Large intestine (tissue), 3 donors: ENCODE measurements at regions not wholly inside any gene's neighbourhood (a gene's known extent, or its start where the extent isn't known, plus 50 kb on each side); places are given as distances from the start of the nearest gene placed in this dataset.

ENCODE experiments used
- DNase-seq, 2 donors: peaks; one replicate each; pipeline versions ENCODE4 v3.0.0 to v3.0.0-alpha.2; 2013
- H3K27ac ChIP-seq: one replicate; pipeline ENCODE4 v1.5.1; 2013; ENCODE audit warnings: low read length
- H3K27me3 ChIP-seq: 2 replicates; pipeline ENCODE4 v1.6.1; 2013; ENCODE audit warnings: low read length; ENCODE audit not compliant: control insufficient read depth, insufficient read depth
- H3K36me3 ChIP-seq: 2 replicates; pipeline ENCODE4 v1.6.1; 2013; ENCODE audit warnings: low read length; ENCODE audit not compliant: control insufficient read depth, insufficient read depth
- H3K4me1 ChIP-seq: one replicate; pipeline ENCODE4 v1.6.1; 2013; ENCODE audit warnings: low read length; ENCODE audit not compliant: control insufficient read depth, insufficient read depth
- H3K4me3 ChIP-seq: one replicate; pipeline ENCODE4 v1.5.1; 2013; ENCODE audit warnings: low read length
- H3K9me3 ChIP-seq: one replicate; pipeline ENCODE4 v1.6.1; 2013; ENCODE audit warnings: mild to moderate bottlenecking, low read depth, low read length, moderate library complexity; ENCODE audit not compliant: control insufficient read depth
- WGBS: methylation state at CpG from one replicate; pipeline ENCODE4 v1.1.5; 2013; ENCODE audit warnings: low lambda C conversion rate; ENCODE audit not compliant: insufficient coverage; 5-methylcytosine and 5-hydroxymethylcytosine counted together

GRCh38 chr13:47499358-47500150 lies 501.5 kb downstream of the SUCLA2 start:
- Histone ChIP-seq H3K4me3 (no peak overlapping the region), H3K9me3 (no peaks in the 10 kb centered on the region), H3K27ac (no peak overlapping the region), H3K4me1 (no peaks in the 10 kb centered on the region), H3K36me3 (no peaks in the 10 kb centered on the region), H3K27me3 (no peaks in the 10 kb centered on the region)
- no peak for DNase-seq
- no CpG with 5 or more reads among the region's 7 CpGs for WGBS

- Histone ChIP-seq H3K4me1 (no peaks in the 10 kb centered on the region), H3K27ac (no peak overlapping the region), H3K9me3 (no peaks in the 10 kb centered on the region), H3K27me3 (no peaks in the 10 kb centered on the region), H3K36me3 (no peaks in the 10 kb centered on the region), H3K4me3 (no peak overlapping the region)
- no CpG with 5 or more reads among the region's 3 CpGs for WGBS
- DNase-seq: no peak
Observed at GRCh38 chr13:47484548-47484947, 516.5 kb downstream of the SUCLA2 start.

- H3K4me3 ChIP-seq: no peak overlapping the region
- no peaks in the 10 kb centered on the region for H3K36me3 ChIP-seq
- no peak overlapping the region for H3K27ac ChIP-seq
- no peaks in the 10 kb centered on the region for H3K9me3 ChIP-seq
- DNase-seq: no peak
- H3K4me1 ChIP-seq: no peaks in the 10 kb centered on the region
- H3K27me3 ChIP-seq: no peaks in the 10 kb centered on the region
Observed at GRCh38 chr13:47481536-47481935, 519.5 kb downstream of the SUCLA2 start.

GRCh38 chr13:47480951-47481350 lies 520.1 kb downstream of the SUCLA2 start:
- no peaks in the 10 kb centered on the region for H3K9me3 ChIP-seq
- H3K4me1 ChIP-seq: no peaks in the 10 kb centered on the region
- H3K27me3 ChIP-seq: no peaks in the 10 kb centered on the region
- WGBS: 82% methylated on average over 1 of the region's 3 CpGs
- no peak for DNase-seq
- H3K27ac ChIP-seq: no peak overlapping the region
- H3K36me3 ChIP-seq: no peaks in the 10 kb centered on the region
- H3K4me3 ChIP-seq: no peak overlapping the region

GRCh38 chr13:47480121-47480520 lies 521.0 kb downstream of the SUCLA2 start:
- Histone ChIP-seq H3K4me1 (no peaks in the 10 kb centered on the region), H3K27ac (no peak overlapping the region), H3K9me3 (no peaks in the 10 kb centered on the region), H3K36me3 (no peaks in the 10 kb centered on the region), H3K27me3 (no peaks in the 10 kb centered on the region), H3K4me3 (no peak overlapping the region)
- 100% methylated on average over 1 of the region's 4 CpGs for WGBS
- DNase-seq: no peak

GRCh38 chr13:47478985-47479384 lies 522.1 kb downstream of the SUCLA2 start:
- Histone ChIP-seq H3K4me1 (no peaks in the 10 kb centered on the region), H3K27me3 (no peaks in the 10 kb centered on the region), H3K27ac (no peak overlapping the region), H3K4me3 (no peak overlapping the region), H3K36me3 (no peaks in the 10 kb centered on the region), H3K9me3 (no peaks in the 10 kb centered on the region)
- DNase-seq: no peak

- no peak overlapping the region for H3K4me3 ChIP-seq
- H3K27me3 ChIP-seq: no peaks in the 10 kb centered on the region
- H3K36me3 ChIP-seq: no peaks in the 10 kb centered on the region
- no peak for DNase-seq
- no peaks in the 10 kb centered on the region for H3K4me1 ChIP-seq
- no peaks in the 10 kb centered on the region for H3K9me3 ChIP-seq
- 75% methylated on average over 2 of the region's 11 CpGs for WGBS
- H3K27ac ChIP-seq: no peak overlapping the region
Observed at GRCh38 chr13:47475441-47475948, 525.6 kb downstream of the SUCLA2 start.

GRCh38 chr13:47474839-47475238 lies 526.2 kb downstream of the SUCLA2 start:
- Histone ChIP-seq H3K4me1 (no peaks in the 10 kb centered on the region), H3K9me3 (no peaks in the 10 kb centered on the region), H3K36me3 (no peaks in the 10 kb centered on the region), H3K27me3 (no peaks in the 10 kb centered on the region), H3K27ac (no peak overlapping the region), H3K4me3 (no peak overlapping the region)
- DNase-seq: no peak
- 86% methylated on average over 3 of the region's 8 CpGs for WGBS

- no peaks in the 10 kb centered on the region for H3K4me1 ChIP-seq
- no peak overlapping the region for H3K4me3 ChIP-seq
- H3K9me3 ChIP-seq: no peaks in the 10 kb centered on the region
- no peaks in the 10 kb centered on the region for H3K36me3 ChIP-seq
- H3K27me3 ChIP-seq: no peaks in the 10 kb centered on the region
- no peak for DNase-seq
- 67% methylated on average over 1 of the region's 2 CpGs for WGBS
- no peak overlapping the region for H3K27ac ChIP-seq
Observed at GRCh38 chr13:47474326-47474725, 526.7 kb downstream of the SUCLA2 start.

- H3K36me3 ChIP-seq: no peaks in the 10 kb centered on the region
- DNase-seq: no peak
- WGBS: no CpG with 5 or more reads among the region's 2 CpGs
- H3K4me1 ChIP-seq: no peaks in the 10 kb centered on the region
- no peaks in the 10 kb centered on the region for H3K27me3 ChIP-seq
- no peaks in the 10 kb centered on the region for H3K9me3 ChIP-seq
- no peak overlapping the region for H3K27ac ChIP-seq
- no peak overlapping the region for H3K4me3 ChIP-seq
Observed at GRCh38 chr13:47472516-47472915, 528.6 kb downstream of the SUCLA2 start.

- Histone ChIP-seq H3K27ac (no peak overlapping the region), H3K4me1 (no peaks in the 10 kb centered on the region), H3K9me3 (no peaks in the 10 kb centered on the region), H3K4me3 (no peak overlapping the region), H3K36me3 (no peaks in the 10 kb centered on the region), H3K27me3 (no peaks in the 10 kb centered on the region)
- no peak for DNase-seq
- no CpG with 5 or more reads among the region's 6 CpGs for WGBS
Observed at GRCh38 chr13:47463726-47464125, 537.3 kb downstream of the SUCLA2 start.
